Progenitor cell of endocrine pancreas (in vitro differentiated cells): ENCODE measurements at regions not wholly inside any gene's neighbourhood (a gene's known extent, or its start where the extent isn't known, plus 50 kb on each side); places are given as distances from the start of the nearest gene placed in this dataset.

Experiments
- DNase-seq: peaks from one replicate; pipeline ENCODE4 v3.0.0; 2021; ENCODE audit warnings: low spot score; ENCODE audit not compliant: unreplicated experiment
- H3K27ac Mint-ChIP-seq: 2 replicates; pipeline ENCODE4 v1.8.0; 2021; ENCODE audit warnings: mild to moderate bottlenecking, moderate library complexity, mixed read lengths
- H3K27me3 Mint-ChIP-seq: 2 replicates; pipeline ENCODE4 v1.8.0; 2021; ENCODE audit warnings: mixed read lengths
- H3K36me3 Mint-ChIP-seq: 2 replicates; pipeline ENCODE4 v1.8.0; 2022; ENCODE audit warnings: mixed read lengths; ENCODE audit not compliant: insufficient read depth
- H3K4me1 Mint-ChIP-seq: 2 replicates; pipeline ENCODE4 v1.8.0; 2021; ENCODE audit warnings: low read depth, mixed read lengths
- H3K4me3 Mint-ChIP-seq: 2 replicates; pipeline ENCODE4 v1.8.0; 2021; ENCODE audit warnings: low read depth, mild to moderate bottlenecking, moderate library complexity, mixed read lengths
- H3K9me3 Mint-ChIP-seq: 2 replicates; pipeline ENCODE4 v1.8.0; 2021; ENCODE audit warnings: low read depth, mixed read lengths
- CTCF ChIP-seq: fragments of 200-600 bp; sonication (generic); IDR thresholded peaks from one replicate; pipeline ENCODE4 v1.5.0; 2021; ENCODE audit warnings: antibody characterized with exemption, mild to moderate bottlenecking; ENCODE audit not compliant: unreplicated experiment

GRCh38 chr7:72524037-72524436, 111.9 kb upstream of the CALN1 start:
- no peak for TF ChIP-seq CTCF
- H3K4me1 Mint-ChIP-seq: no peaks in the 10 kb centered on the region
- no peaks in the 10 kb centered on the region for H3K9me3 Mint-ChIP-seq
- H3K4me3 Mint-ChIP-seq: no peak overlapping the region
- no peak for DNase-seq
- no peaks in the 10 kb centered on the region for H3K36me3 Mint-ChIP-seq
- no peaks in the 10 kb centered on the region for H3K27me3 Mint-ChIP-seq
- H3K27ac Mint-ChIP-seq: no peak overlapping the region

- no peak overlapping the region for H3K4me3 Mint-ChIP-seq
- H3K27ac Mint-ChIP-seq: no peak overlapping the region
- H3K36me3 Mint-ChIP-seq: no peaks in the 10 kb centered on the region
- TF ChIP-seq CTCF: no peak
- no peaks in the 10 kb centered on the region for H3K4me1 Mint-ChIP-seq
- no peak for DNase-seq
- H3K27me3 Mint-ChIP-seq: peaks cover 12% of the 10 kb centered on the region
- no peaks in the 10 kb centered on the region for H3K9me3 Mint-ChIP-seq
Observed at GRCh38 chr7:72504061-72504706, 92.0 kb upstream of the CALN1 start.

- Mint-ChIP-seq H3K27me3 (peaks cover 12% of the 10 kb centered on the region), H3K9me3 (no peaks in the 10 kb centered on the region), H3K4me3 (no peak overlapping the region), H3K4me1 (no peaks in the 10 kb centered on the region), H3K36me3 (no peaks in the 10 kb centered on the region), H3K27ac (no peak overlapping the region)
- no peak for DNase-seq
- no peak for TF ChIP-seq CTCF
Observed at GRCh38 chr7:72503644-72504043, 91.5 kb upstream of the CALN1 start.

GRCh38 chr7:72494807-72495206, 82.7 kb upstream of the CALN1 start:
- Mint-ChIP-seq H3K36me3 (no peaks in the 10 kb centered on the region), H3K4me1 (no peaks in the 10 kb centered on the region), H3K9me3 (peaks cover 10% of the 10 kb centered on the region), H3K27ac (no peak overlapping the region), H3K4me3 (no peak overlapping the region), H3K27me3 (no peaks in the 10 kb centered on the region)
- no peak for DNase-seq
- TF ChIP-seq CTCF: no peak

GRCh38 chr7:72493850-72494661, 81.9 kb upstream of the CALN1 start:
- peak; percentile 73 for DNase-seq
- H3K4me3 Mint-ChIP-seq: no peak overlapping the region
- no peaks in the 10 kb centered on the region for H3K4me1 Mint-ChIP-seq
- peaks cover under 1% of the 10 kb centered on the region for H3K27me3 Mint-ChIP-seq
- peak; percentile 86 for TF ChIP-seq CTCF
- no peak overlapping the region for H3K27ac Mint-ChIP-seq
- H3K9me3 Mint-ChIP-seq: peaks cover 10% of the 10 kb centered on the region
- H3K36me3 Mint-ChIP-seq: no peaks in the 10 kb centered on the region
